ENCODE measurements at regions not wholly inside any gene's neighbourhood (a gene's known extent, or its start where the extent isn't known, plus 50 kb on each side); places are given as distances from the start of the nearest gene placed in this dataset.

DNA sequence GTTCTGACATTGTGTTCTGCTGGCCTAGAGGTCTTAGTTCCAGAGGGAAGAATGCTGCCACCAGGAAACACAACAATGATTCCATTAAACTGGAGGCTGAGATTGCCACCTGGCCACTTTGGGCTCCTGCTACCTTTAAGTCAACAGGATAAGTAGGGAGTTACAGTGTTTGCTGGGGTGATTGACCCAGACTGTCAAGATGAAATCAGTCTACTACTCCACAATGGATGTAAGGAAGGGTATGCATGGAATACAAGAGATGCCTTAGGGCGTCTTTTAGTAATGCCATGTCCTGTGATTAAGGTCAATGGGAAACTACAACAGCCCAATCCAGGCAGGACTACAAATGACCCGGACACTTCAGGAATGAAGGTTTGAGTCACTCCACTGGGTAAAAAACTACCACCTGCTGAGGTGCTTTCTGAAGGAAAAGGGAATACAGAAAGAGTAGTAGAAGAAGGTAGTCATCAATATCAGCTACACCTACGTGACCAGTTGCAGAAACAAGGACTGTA, 852.6 kb downstream of the LRFN5 start:
- H3K4me1 Mint-ChIP-seq = no peaks in the 10 kb centered on the region
- Histone ChIP-seq H3K27me3 (replicated peaks in 1 of 2; ENCODE audit: control insufficient read depth in 2 of 2, extremely low read depth in 1 of 2, insufficient read depth in 2 of 2, low read length in 1 of 2) (no peaks in the 10 kb centered on the region), H3K27ac (ENCODE audit: low read length) (no peak overlapping the region), H3K4me1 (ENCODE audit: control insufficient read depth in 1 of 2, extremely low read depth in 1 of 2, insufficient read depth in 2 of 2, low read length in 2 of 2) (no peaks in the 10 kb centered on the region), H3K4me3 (ENCODE audit: control insufficient read depth in 1 of 2, extremely low read depth in 1 of 2, low read length in 1 of 2) (no peak overlapping the region), H3K9me3 (no peaks in the 10 kb centered on the region), H3K36me3 (ENCODE audit: control insufficient read depth in 2 of 2, extremely low read depth in 1 of 2, insufficient read depth in 1 of 2, low read length in 1 of 2) (no peaks in the 10 kb centered on the region)
- DNase-seq (no peak), ATAC-seq (replicated peaks in 1 of 4) (no peak)
- no peak overlapping the region for H3K27ac Mint-ChIP-seq
- H3K4me3 Mint-ChIP-seq = no peak overlapping the region
- no peaks in the 10 kb centered on the region for H3K36me3 Mint-ChIP-seq
- H3K27me3 Mint-ChIP-seq = no peaks in the 10 kb centered on the region
- POLR2A ChIA-PET = no interaction called here
- H3K9me3 Mint-ChIP-seq = peaks cover 12 to 30% (median 13%) of the 10 kb centered on the region in 3 donors
- 100% methylated on average over 1 of the region's 3 CpGs for WGBS (ENCODE audit: insufficient coverage)
- CTCF ChIA-PET = no interaction called here

- H3K4me3 Mint-ChIP-seq = no peak overlapping the region
- no peak overlapping the region for H3K27ac Mint-ChIP-seq
- no peak for ATAC-seq (replicated peaks in 1 of 4)
- Histone ChIP-seq H3K27me3 (replicated peaks in 1 of 2; ENCODE audit: control insufficient read depth in 2 of 2, extremely low read depth in 1 of 2, insufficient read depth in 2 of 2, low read length in 1 of 2) (no peaks in the 10 kb centered on the region), H3K4me3 (ENCODE audit: control insufficient read depth in 1 of 2, extremely low read depth in 1 of 2, low read length in 1 of 2) (no peak overlapping the region), H3K27ac (ENCODE audit: low read length) (no peak overlapping the region), H3K9me3 (no peaks in the 10 kb centered on the region), H3K36me3 (ENCODE audit: control insufficient read depth in 2 of 2, extremely low read depth in 1 of 2, insufficient read depth in 1 of 2, low read length in 1 of 2) (no peaks in the 10 kb centered on the region), H3K4me1 (ENCODE audit: control insufficient read depth in 1 of 2, extremely low read depth in 1 of 2, insufficient read depth in 2 of 2, low read length in 2 of 2) (no peaks in the 10 kb centered on the region)
- no peak for DNase-seq
- ChIA-PET POLR2A (no interaction called here), CTCF (no interaction called here)
- no CpG with 5 or more reads among the region's 2 CpGs for WGBS (ENCODE audit: insufficient coverage)
- no peaks in the 10 kb centered on the region for H3K27me3 Mint-ChIP-seq
- H3K36me3 Mint-ChIP-seq = no peaks in the 10 kb centered on the region
- H3K9me3 Mint-ChIP-seq = peaks cover 0 to 4% (median 1%) of the 10 kb centered on the region in 3 donors
- no peaks in the 10 kb centered on the region for H3K4me1 Mint-ChIP-seq
Observed at GRCh38 chr14:42441615-42442014, 834.9 kb downstream of the LRFN5 start.

- no peaks in the 10 kb centered on the region for H3K4me1 ChIP-seq (ENCODE audit: control insufficient read depth in 1 of 2, extremely low read depth in 1 of 2, insufficient read depth in 2 of 2, low read length in 2 of 2)
- DNase-seq (no peak), ATAC-seq (replicated peaks in 1 of 4) (no peak)
- CTCF ChIA-PET = no interaction called here
- H3K36me3 ChIP-seq (ENCODE audit: control insufficient read depth in 2 of 2, extremely low read depth in 1 of 2, insufficient read depth in 1 of 2, low read length in 1 of 2) = no peaks in the 10 kb centered on the region
- H3K27ac Mint-ChIP-seq = no peak overlapping the region
- no peaks in the 10 kb centered on the region for H3K36me3 Mint-ChIP-seq
- H3K27me3 Mint-ChIP-seq = no peaks in the 10 kb centered on the region
- no CpG with 5 or more reads among the region's 5 CpGs for WGBS (ENCODE audit: insufficient coverage)
- H3K9me3 ChIP-seq = no peaks in the 10 kb centered on the region
- POLR2A ChIA-PET = interaction anchor here in 1 of 2 donors (0.5 kb wide), 1 partner anchor 36 kb away, joined by 3 read pairs; no protein-coding TSS in a partner anchor
- H3K9me3 Mint-ChIP-seq = peaks cover 0 to 10% (median 4%) of the 10 kb centered on the region in 3 donors
- no peak overlapping the region for H3K4me3 ChIP-seq (ENCODE audit: control insufficient read depth in 1 of 2, extremely low read depth in 1 of 2, low read length in 1 of 2)
- H3K27ac ChIP-seq (ENCODE audit: low read length) = no peak overlapping the region
- no peaks in the 10 kb centered on the region for H3K4me1 Mint-ChIP-seq
- no peaks in the 10 kb centered on the region for H3K27me3 ChIP-seq (replicated peaks in 1 of 2; ENCODE audit: control insufficient read depth in 2 of 2, extremely low read depth in 1 of 2, insufficient read depth in 2 of 2, low read length in 1 of 2)
- no peak overlapping the region for H3K4me3 Mint-ChIP-seq
Observed at GRCh38 chr14:42437809-42438208, 831.1 kb downstream of the LRFN5 start.

- Histone ChIP-seq H3K27ac (ENCODE audit: low read length) (no peak overlapping the region), H3K4me1 (ENCODE audit: control insufficient read depth in 1 of 2, extremely low read depth in 1 of 2, insufficient read depth in 2 of 2, low read length in 2 of 2) (no peaks in the 10 kb centered on the region), H3K4me3 (ENCODE audit: control insufficient read depth in 1 of 2, extremely low read depth in 1 of 2, low read length in 1 of 2) (no peak overlapping the region), H3K36me3 (ENCODE audit: control insufficient read depth in 2 of 2, extremely low read depth in 1 of 2, insufficient read depth in 1 of 2, low read length in 1 of 2) (no peaks in the 10 kb centered on the region), H3K9me3 (no peaks in the 10 kb centered on the region), H3K27me3 (replicated peaks in 1 of 2; ENCODE audit: control insufficient read depth in 2 of 2, extremely low read depth in 1 of 2, insufficient read depth in 2 of 2, low read length in 1 of 2) (no peaks in the 10 kb centered on the region)
- WGBS (ENCODE audit: insufficient coverage) = 19% methylated on average over 2 of the region's 2 CpGs
- H3K4me1 Mint-ChIP-seq = no peaks in the 10 kb centered on the region
- no peak overlapping the region for H3K27ac Mint-ChIP-seq
- H3K36me3 Mint-ChIP-seq = no peaks in the 10 kb centered on the region
- ChIA-PET CTCF (no interaction called here), POLR2A (no interaction called here)
- no peak for DNase-seq
- ATAC-seq (replicated peaks in 1 of 4) = no peak
- peaks cover 6 to 14% (median 6%) of the 10 kb centered on the region in 3 donors for H3K9me3 Mint-ChIP-seq
- H3K27me3 Mint-ChIP-seq = no peaks in the 10 kb centered on the region
- H3K4me3 Mint-ChIP-seq = no peak overlapping the region
Observed at GRCh38 chr14:42429401-42429800, 822.7 kb downstream of the LRFN5 start.

DNA sequence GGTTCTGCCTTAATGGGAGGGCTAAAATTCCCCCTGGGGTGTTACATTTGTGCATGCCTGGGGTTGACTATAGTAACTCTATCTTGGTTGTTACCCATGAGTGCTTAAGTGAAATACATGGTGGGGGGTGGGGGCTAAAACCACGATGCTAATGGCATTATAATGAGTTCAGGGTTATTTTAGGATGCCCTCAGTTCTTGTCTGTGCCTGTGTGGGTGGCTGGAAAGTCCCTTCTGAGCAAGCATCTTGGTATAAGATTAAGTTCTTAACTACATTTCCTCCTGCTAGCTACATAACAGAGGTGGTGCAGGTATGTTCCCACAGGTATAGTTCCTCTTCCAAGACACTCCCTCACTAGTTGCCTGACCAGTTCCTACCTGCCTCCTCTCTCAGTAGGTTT, 822.3 kb downstream of the LRFN5 start:
- Histone ChIP-seq H3K36me3 (ENCODE audit: control insufficient read depth in 2 of 2, extremely low read depth in 1 of 2, insufficient read depth in 1 of 2, low read length in 1 of 2) (no peaks in the 10 kb centered on the region), H3K4me3 (ENCODE audit: control insufficient read depth in 1 of 2, extremely low read depth in 1 of 2, low read length in 1 of 2) (no peak overlapping the region), H3K27ac (ENCODE audit: low read length) (no peak overlapping the region), H3K4me1 (ENCODE audit: control insufficient read depth in 1 of 2, extremely low read depth in 1 of 2, insufficient read depth in 2 of 2, low read length in 2 of 2) (no peaks in the 10 kb centered on the region), H3K27me3 (replicated peaks in 1 of 2; ENCODE audit: control insufficient read depth in 2 of 2, extremely low read depth in 1 of 2, insufficient read depth in 2 of 2, low read length in 1 of 2) (no peaks in the 10 kb centered on the region), H3K9me3 (no peaks in the 10 kb centered on the region)
- no peak for ATAC-seq (replicated peaks in 1 of 4)
- DNase-seq = no peak
- Mint-ChIP-seq H3K4me3 (no peak overlapping the region), H3K36me3 (no peaks in the 10 kb centered on the region), H3K27me3 (no peaks in the 10 kb centered on the region), H3K9me3 (peaks cover 5 to 14% (median 6%) of the 10 kb centered on the region in 3 donors), H3K4me1 (no peaks in the 10 kb centered on the region), H3K27ac (no peak overlapping the region)
- WGBS (ENCODE audit: insufficient coverage) = no CpG with 5 or more reads among the region's 1 CpG
- ChIA-PET CTCF (no interaction called here), POLR2A (no interaction called here)

- H3K36me3 Mint-ChIP-seq = no peaks in the 10 kb centered on the region
Observed at GRCh38 chr14:42424501-42424900, 817.8 kb downstream of the LRFN5 start.

More at GRCh38 chr14:42424501-42424900, 817.8 kb downstream of the LRFN5 start:
- no peak overlapping the region for H3K4me3 Mint-ChIP-seq
- Histone ChIP-seq H3K27ac (ENCODE audit: low read length) (no peak overlapping the region), H3K27me3 (replicated peaks in 1 of 2; ENCODE audit: control insufficient read depth in 2 of 2, extremely low read depth in 1 of 2, insufficient read depth in 2 of 2, low read length in 1 of 2) (no peaks in the 10 kb centered on the region), H3K4me3 (ENCODE audit: control insufficient read depth in 1 of 2, extremely low read depth in 1 of 2, low read length in 1 of 2) (no peak overlapping the region), H3K4me1 (ENCODE audit: control insufficient read depth in 1 of 2, extremely low read depth in 1 of 2, insufficient read depth in 2 of 2, low read length in 2 of 2) (no peaks in the 10 kb centered on the region), H3K36me3 (ENCODE audit: control insufficient read depth in 2 of 2, extremely low read depth in 1 of 2, insufficient read depth in 1 of 2, low read length in 1 of 2) (no peaks in the 10 kb centered on the region), H3K9me3 (no peaks in the 10 kb centered on the region)
- H3K4me1 Mint-ChIP-seq = no peaks in the 10 kb centered on the region
- H3K9me3 Mint-ChIP-seq = peaks cover 0 to 7% (median 3%) of the 10 kb centered on the region in 3 donors
- no peaks in the 10 kb centered on the region for H3K27me3 Mint-ChIP-seq
- ChIA-PET CTCF (no interaction called here), POLR2A (no interaction called here)
- no peak for DNase-seq
- no peak for ATAC-seq (replicated peaks in 1 of 4)
- no peak overlapping the region for H3K27ac Mint-ChIP-seq
